Stimulated activated CD8-positive, alpha-beta memory T cell treated with anti-CD3 and anti-CD28 coated beads, Interleukin-15, amount 100 ng/mL, for 48 hours (primary cell): ENCODE measurements at regions not wholly inside any gene's neighbourhood (a gene's known extent, or its start where the extent isn't known, plus 50 kb on each side); places are given as distances from the start of the nearest gene placed in this dataset.

Experiments used
- DNase-seq, 2 donors: peaks; one replicate each; pipeline ENCODE4 v3.0.0-alpha.2; 2020; ENCODE audit warnings: low read depth in 2 of 2

DNA sequence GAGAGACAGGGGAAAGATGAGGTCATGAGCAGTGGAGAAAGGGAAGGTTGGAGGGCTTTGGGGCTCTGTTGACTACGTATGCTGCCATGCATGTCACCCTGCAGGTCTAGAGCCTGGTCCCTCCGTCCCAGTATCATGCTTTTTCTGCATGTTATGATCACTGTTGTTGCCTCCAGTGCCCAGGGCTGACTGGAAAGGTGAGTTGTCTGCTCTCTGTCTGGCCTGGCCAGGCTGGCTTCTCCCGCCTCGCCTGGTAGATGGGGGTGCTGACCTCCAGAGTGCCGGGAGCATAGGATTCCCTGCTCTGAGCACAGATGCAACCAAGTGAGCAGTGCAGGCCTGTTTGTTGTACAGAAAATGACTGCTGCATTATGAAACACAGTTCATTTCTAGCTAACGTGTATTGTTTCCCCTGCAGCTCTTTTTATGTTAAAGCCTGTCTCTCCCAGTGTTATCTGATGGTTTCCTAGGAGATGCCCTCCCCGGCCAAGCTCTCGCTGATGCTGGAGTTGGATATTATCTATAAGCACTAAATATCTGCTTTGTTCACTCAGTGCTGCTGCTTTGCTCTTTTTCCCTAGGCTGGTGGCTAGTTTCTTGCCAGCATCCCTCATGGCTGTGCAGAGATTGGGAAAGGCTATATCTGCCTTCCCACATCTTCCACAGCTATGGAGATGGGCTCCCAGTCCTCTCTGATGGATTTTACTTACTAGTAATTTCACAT is 158.2 kb downstream of the TDRD15 start:
- DNase-seq, result no peak

DNA sequence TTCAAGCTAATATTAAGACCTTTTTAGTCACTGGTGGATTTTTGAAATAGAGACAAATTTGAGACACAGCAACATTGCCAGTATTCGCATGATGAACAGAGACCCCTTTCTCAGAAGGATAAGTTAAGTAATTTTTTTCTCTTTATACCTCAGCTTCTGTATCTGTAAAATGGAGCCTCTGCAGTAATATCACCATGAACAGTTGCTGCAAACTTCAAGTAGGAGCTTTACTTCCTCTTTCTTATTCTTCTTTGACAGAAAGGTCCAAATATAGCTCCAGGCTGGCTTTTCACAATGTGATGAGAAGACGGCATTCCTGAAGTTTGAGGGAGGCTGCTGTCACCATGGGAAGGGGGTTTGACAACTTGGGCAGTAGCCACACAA is 158.7 kb downstream of the TDRD15 start:
- DNase-seq, result no peak

DNA sequence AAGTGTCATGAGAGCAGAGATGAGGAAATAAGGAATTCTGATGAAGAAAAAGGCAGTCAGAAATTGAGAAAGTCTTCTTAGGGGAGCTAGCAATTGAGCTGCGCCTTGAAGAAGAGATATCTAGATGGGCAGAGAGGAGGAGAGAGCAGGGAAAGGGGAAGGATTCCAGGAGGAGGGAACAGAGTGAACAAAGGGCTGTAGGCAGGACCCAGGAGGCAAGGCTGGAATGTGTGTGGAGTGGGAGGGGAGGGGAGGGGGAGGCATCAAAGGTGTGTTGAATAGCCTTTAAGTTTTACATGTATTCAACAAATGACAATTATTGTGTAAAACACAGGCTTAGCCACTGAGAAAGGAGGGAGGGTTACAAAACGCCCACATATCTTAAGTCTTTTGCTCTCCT is 164.5 kb downstream of the TDRD15 start:
- DNase-seq, result no peak

DNA sequence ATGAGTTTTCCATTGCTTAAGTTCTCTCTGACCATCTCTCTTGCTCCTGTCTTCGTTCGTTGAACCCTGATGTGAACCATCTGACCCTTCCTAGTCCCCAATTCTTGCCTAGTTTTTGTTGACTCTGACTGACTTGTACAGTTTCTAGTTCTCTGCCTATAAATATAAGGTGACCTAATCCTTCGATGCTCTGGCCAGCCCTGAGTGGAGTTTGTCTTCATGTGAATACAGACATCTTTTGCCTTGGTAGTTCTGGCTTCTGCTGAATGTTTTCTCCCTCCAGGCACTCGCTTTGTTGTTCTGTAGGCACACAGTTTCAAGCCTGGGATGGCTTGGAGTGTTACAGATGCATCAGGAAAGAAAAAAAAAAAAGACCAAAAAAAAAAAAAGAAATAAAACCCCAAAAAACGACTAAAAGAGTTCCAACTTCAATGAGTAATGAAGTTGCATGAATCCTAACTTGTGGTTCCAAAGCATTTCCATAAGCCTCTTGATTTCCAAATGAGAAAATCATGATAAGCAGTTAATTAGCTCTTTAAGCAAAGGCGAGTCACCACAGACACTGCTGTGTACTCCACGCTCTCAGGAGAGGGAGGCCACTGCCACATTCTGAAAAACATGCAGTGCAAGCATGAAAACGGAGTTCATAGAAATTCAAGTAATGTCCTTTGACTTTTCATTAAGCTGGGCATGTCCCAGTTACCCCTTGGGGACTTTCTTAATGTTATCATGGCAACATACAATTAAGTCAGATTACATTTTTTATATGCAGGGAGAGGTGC is 165.2 kb downstream of the TDRD15 start:
- DNase-seq, result no peak

DNA sequence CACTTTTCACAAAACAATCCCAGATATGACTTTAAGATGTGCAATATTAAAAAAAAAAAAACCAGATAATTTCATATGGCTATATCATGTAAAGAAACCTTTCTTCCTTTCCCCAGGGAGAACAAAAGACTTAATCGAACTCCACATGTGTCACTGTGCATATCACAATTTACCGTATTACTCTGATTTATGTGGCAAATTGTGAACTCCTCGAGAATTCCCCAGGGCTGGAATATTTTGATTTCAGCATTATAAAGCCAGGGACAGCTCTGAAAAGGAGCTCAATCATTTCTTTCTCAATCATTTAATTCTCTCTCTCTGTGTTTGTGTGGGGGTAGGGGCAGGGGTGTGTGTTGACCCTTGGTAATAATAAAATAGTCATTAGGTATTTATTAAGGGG is 165.8 kb downstream of the TDRD15 start:
- no peak for DNase-seq

DNA sequence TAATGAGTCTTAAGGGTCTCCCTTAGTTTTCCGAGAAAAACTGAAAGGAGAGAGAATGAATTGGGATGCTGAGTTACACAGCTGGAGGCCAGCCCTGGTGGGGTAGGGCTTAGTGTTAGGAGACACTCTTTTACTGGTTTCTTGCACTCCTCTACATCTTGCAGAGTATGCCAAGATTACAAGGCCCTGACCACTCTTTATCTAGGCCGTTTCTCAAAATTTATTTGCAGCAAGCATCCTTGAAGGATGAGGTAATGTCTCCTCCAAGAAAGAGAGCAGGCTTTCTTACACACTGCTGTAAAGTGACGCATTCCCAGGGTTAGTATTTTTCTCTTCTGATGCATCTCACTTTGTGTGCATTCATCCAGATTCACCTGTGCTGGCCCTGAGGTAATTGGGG is 166.2 kb downstream of the TDRD15 start:
- no peak for DNase-seq

DNA sequence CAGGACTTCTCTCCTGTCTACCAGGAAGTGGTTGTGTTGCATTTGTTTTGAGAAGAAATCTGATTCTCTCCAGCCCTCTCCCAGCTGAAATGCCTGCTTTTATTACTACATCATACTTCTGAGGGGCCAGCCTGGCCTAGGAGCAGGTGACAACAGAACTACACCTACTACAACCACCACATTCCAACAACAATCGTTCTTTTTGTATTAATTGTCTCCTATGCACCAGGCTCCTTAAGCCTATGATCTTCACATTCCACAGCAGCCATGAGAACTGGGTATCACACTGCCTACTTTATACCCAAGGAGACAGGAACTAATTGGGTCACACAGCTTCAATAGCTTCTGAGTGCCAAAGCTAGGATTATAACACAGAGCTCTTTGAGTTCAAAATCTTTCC is 167.7 kb downstream of the TDRD15 start:
- DNase-seq, result no peak

DNA sequence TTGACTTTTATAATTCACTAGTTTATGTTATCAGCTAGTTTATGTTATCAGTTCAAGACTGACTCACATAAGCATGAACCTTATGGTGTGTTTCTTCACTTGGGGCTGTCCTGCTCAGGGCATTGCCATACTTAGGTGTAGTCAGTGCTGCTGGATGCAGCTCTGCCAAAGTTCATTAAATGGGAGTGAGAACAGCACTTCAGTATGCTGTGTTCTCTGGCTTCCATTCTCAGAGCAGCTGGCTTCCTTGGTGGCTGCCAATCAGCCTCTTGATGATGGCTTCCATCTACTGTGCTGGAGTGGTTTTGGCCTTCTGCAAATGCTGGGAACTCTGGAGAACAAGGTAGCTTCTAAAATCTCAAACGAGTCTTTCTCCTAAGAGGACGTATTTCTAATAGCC is 170.7 kb downstream of the TDRD15 start:
- DNase-seq, result no peak

DNA sequence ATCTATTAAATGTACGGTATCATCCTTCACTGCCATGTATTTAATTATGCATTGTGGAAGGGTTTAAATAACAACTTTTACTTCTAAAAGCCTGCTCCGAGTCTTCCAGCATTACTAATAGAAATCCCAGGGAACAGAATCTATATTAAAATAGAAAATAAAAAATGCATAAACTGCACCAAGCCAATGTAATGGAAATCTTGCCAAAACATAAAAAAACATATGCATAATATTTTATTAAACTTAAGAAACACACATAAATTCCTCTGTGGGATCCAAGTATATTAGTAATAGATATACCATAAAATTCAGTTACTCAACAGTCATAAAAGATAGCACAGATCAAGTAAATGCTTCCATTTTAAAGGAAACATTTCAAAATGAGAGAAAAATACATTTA is 175.6 kb downstream of the TDRD15 start:
- DNase-seq, result no peak

DNA sequence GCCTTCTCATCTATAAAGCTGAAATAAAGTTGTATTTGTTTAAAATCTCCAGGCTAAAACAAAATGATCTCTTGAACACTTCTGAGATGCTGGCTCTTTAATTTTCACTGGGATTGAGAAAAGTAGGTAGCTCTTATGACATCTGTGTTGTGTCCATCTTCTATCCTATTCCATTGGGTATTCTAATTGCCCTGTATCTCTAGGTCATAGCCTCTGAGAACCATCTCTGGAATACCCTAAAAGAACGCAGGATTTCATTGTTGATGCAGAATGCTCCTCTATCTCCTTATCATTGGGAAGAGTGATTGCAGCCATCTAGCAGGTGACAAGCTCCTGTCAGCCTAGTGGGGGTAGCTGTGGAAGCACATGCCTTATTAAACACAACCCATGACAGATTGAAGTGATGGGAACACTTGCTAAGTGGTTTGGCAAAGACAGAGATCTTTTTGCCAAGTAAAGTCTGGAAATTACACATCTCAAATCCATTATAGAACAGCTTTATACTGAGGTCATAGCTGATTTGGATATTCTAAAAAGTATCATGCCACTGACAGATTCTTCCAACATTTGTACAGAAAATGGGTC is 178.2 kb downstream of the TDRD15 start:
- DNase-seq, result no peak

DNA sequence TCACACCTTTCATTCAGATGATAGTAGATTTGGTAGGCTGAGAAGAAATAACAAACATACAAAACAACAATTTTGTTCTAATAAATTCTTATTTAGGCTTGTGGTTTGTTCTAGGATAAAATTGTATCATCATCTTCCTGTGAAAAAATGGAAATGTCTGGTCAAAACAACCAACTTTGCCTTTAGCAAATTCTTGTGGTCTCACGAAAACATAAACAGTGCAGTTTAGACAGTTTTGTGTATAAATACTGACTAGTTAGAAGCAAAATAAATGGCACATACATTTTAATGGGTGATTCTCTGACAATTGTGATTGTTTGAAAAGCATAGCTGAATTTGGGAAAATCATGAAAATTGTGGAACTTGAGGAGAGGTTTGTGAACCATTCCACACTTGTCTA is 180.1 kb downstream of the TDRD15 start:
- no peak for DNase-seq

DNA sequence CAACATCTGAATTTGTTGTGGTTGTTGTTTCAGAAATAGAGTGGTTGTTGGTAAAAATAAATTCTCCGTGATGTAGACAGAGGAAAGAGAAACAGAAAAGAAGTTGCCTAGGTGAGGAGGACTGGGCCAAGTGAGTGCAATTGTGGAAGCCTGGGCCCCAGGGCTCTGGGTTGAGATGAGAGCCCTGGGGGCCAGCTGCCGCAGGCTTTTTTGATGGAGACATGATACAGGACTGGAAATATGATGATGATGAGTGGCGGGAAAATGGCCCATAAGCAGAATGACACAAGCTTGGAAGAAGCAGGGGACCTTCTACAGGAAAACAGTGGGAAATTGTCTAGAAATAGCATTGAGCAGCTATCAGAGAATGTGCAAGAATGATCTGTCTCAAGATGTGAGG is 181.8 kb downstream of the TDRD15 start:
- no peak for DNase-seq

DNA sequence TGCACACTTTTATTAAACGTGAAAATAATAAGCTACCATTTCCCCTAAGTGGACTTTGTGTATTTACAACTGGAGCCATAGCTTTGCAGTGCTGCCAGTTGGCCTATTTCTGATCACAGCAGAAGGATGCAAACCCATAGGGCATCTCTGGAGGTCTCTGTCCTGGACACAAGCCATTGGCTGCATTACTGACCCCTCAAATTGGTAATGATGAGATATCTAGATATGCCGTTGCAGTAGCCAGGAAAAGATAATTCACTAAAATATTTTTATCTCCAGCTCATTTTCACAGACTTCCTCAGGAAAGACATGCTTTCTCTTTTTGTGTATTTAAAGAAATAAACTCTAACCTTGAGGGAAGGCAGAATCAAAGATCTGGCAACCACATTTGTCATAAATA is 182.5 kb downstream of the TDRD15 start:
- DNase-seq, result no peak

DNA sequence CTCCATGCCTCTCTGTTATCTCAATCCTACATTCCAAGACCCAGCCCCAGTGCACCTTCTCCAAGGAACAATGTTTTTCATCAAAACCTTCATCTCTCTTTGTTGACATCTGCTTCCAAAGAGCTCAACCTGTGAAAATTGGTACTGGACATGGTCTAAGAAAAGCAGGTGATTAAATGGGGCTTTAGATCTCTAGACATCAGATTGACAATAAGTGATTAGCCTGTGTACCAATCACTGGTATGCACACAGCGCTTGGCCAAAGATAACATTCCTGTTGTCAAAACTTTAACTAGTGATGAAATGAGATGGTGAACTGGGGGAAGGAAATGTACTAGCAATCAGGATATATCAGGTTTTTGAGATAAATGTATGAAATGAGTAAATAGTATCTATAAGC is 183.3 kb downstream of the TDRD15 start:
- DNase-seq, result no peak

DNA sequence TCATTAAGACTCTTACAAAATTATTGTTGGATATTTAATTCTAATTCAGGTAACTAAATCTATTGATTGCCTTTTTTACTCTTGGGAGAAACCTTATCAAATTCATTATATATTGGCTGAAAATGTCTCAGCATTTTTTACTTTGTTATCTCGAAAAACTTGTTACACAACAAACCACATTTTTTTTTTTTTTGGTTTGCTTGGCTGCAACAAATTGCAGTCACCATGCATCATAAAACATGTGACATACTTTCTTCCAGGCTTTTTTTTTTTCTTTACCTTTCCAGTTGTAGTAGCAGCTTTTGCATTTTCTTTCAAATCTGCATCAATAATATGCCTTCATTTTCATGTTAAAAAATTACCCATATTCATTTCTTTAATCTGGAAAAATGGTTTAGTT is 186.7 kb downstream of the TDRD15 start:
- no peak for DNase-seq

DNA sequence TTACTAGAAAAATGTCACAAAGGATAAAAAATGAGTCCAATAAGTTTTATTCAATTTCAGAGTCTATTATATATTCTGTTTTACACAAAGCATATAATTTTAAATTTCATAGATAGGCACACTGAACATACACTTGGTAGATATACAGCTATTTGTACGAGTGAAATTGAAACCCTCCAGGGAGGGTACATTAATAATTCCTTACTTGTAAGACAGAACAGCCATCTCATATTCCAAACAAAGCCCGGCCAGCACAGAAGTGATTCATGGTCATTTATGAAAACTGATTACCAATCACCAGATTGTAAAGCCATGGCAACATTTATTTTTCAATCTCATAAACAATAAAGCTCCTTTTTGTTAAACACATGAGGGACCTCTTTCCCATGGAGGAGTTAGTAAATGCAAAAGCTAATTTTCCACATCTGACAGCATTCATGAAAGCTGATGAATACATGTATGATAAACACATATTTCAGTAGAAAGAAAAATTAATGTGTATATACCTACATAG is 190.6 kb downstream of the TDRD15 start:
- DNase-seq, result no peak

DNA sequence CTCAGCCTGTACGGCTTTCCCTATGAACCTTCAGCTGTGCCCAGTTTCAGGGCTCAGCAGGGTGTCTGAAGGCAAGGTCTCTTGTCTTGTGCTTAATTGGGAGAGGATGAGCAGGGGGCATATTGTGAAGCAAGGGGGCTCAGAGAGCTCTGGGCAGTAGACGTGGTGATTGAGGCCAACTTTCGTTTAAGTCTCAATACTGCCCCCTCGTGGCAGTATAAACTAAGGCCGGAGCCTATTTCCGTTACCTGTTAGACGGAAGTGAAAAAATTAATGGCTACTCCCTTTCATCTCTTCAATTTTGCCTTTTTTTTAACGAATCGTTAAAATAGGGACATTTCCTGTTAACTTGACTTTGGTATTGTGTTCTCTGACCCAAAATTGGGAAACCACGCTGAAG is 193.4 kb downstream of the TDRD15 start:
- peak; percentile 3 to 7 for DNase-seq

DNA sequence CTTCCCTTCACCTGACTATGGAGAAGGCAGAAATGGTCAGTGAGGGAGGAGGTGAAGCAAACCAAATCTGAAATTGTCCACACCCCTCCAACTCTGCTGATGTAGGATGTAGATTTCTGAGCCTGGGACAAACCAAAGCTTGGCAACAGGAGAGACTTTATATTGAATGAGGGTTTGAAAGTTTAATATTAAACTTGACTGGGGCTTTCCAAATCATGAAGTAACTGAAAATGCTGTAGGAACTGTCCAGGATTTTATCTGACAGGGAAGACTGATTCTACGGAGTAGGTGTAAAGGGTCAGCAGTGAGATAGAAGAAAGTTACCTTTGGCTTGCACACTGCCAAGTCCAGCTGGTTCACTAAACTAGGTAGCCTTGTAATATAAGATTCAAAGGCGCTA is 194.5 kb downstream of the TDRD15 start:
- no peak for DNase-seq

DNA sequence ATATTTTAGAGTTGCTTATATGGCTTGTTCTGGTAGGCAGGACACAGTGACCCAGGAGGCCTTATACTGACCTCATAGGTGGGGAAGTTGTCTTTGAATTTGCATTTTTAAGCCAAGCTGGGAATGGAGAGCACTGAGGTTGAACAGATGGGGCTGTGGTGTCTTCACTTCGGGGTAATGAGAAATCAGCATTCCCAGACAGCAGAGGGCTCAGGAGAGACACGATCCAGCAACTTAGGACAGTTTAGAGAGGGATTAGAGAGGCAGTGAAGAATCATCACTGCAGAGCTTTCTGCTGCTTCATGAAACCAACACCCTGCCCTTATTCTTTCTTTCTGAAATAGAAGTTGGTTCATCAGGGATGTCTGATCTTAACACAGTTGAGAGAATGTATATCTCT is 202.4 kb downstream of the TDRD15 start:
- no peak for DNase-seq

DNA sequence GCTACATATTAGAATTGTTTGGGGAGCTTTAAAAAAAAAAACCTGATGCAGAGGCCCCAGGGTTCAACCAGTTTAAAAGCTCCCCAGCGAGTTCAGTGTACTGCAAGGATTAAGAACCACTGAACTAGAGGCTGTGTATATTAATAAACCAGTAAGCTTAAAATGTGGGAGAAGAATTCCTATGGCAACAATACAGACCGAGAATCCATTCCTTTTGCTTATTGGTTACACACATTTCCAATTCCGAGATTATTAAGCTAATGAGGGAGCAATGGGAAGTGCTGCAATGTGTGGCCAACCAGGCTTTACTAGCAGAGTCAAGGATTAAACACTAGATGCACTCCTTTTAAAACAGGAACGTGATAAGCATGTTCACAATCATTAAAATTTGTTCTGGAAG is 204.4 kb downstream of the TDRD15 start:
- no peak for DNase-seq

DNA sequence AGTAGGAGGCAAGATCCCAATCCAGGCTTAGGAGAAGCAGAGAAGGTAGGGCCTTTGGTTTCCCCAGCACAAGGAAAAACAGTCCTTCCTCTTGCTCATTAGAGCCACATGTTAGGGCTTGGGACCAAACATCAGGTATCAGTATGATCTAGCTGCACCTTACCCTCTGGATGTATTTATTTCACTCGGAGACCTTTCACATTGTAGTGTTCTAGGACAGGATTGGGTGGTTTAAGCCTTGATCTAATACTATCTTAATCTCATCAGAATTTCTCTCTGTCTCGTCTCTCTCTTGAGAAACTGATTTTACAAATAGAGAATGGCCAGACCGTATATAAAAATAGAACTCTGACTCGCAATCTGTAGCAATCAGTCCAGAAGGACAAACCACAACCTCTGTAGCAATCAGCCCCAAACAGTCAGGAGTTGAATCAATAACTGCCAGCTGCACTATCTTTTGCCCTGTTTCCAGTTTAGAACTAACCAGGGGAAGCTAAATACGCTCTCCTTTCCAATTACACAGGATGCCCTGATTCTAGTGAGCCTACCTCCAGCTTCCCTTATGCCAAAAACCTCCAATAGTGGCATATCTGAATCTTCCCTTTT is 207.1 kb downstream of the TDRD15 start:
- DNase-seq, result no peak

DNA sequence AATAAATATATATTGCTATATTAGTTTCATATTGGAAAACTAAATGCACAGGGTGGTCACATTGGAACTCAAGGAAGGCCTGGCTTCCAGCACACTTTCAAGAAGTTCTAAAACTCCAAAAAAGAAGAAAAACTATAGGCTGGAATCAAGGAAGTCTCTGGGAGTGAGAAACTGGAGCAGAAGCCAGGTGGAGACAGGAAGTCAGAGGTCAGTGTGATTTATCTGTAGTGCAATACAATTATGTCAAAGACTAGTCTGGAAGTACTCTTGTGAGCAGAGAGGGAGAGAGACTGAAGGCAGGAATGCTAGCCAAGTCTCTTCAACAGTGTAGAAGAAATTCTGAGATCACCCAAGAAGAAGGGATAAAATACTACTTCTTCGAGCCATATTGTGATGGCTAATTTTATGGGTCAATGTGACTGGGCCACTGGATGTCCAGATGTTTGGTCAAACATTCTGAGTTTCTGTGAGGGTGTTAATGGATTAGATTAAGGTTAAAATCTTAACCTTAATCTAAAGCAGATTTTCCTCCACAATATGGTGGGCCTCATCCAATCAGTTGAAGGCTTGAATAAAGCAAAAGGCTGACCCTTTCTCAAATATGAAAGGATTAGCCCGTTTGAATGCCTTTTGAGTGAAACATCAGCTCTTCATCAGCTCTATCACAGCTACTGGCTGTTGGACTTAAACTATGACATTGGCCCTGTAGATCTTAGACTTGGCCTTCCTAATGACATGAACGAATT is 208.0 kb downstream of the TDRD15 start:
- no peak for DNase-seq
